A673 (cell line): ENCODE measurements at regions not wholly inside any gene's neighbourhood (a gene's known extent, or its start where the extent isn't known, plus 50 kb on each side); places are given as distances from the start of the nearest gene placed in this dataset.
"Not testable (repeated sequence)": the region's sequence is repeated elsewhere in the genome, so short reads cannot be mapped to it uniquely, and the experiment has no call there.

ENCODE experiments used
- BruUV-seq: library from RNA; stranded (reverse); fragments of 400-500 nt; replicated peaks from 2 replicates; lab custom pipeline; 2021; lab: Mats Ljungman, UMichigan
- CTCF ChIA-PET: fragments of 300-600 bp; sonication (Branson Sonifier 250); formaldehyde crosslinking; loops from one replicate; lab custom pipeline; 2022; ENCODE audit warnings: antibody characterized with exemption; lab: Charles Lee
- POLR2A ChIA-PET: fragments of 300-600 bp; sonication (Branson Sonifier 250); formaldehyde crosslinking; loops from one replicate; lab custom pipeline; 2022; ENCODE audit warnings: antibody characterized with exemption; ENCODE audit not compliant: low non-redundant PET; lab: Charles Lee
- DNase-seq: peaks from one replicate; pipeline ENCODE4 v3.0.0-alpha.2; 2015; ENCODE audit warnings: low spot score
- H3K27ac ChIP-seq: fragments of 200-600 bp; sonication (generic); 2 replicates; pipeline ENCODE4 v1.5.1; 2016; ENCODE audit warnings: mixed run types, low read depth, mild to moderate bottlenecking, mixed read lengths, antibody characterized with exemption, low read length; ENCODE audit not compliant: poor library complexity, severe bottlenecking
- H3K27me3 ChIP-seq: fragments of 200-600 bp; sonication (generic); replicated peaks from 2 replicates; pipeline ENCODE4 v1.6.1; 2017; ENCODE audit warnings: mixed run types, low read depth, mild to moderate bottlenecking, mixed read lengths, antibody characterized with exemption, low read length; ENCODE audit not compliant: insufficient read depth, poor library complexity
- H3K36me3 ChIP-seq: fragments of 200-600 bp; sonication (generic); 2 replicates; pipeline ENCODE4 v1.6.1; 2016; ENCODE audit warnings: mixed run types, mild to moderate bottlenecking, mixed read lengths, antibody characterized with exemption, low read length; ENCODE audit not compliant: insufficient read depth, poor library complexity, severe bottlenecking
- H3K4me1 ChIP-seq: fragments of 200-600 bp; sonication (generic); 2 replicates; pipeline ENCODE4 v1.6.1; 2017; ENCODE audit warnings: mixed run types, mild to moderate bottlenecking, mixed read lengths, antibody characterized with exemption, low read length; ENCODE audit not compliant: insufficient read depth, poor library complexity, severe bottlenecking
- H3K4me3 ChIP-seq: fragments of 200-600 bp; sonication (generic); 2 replicates; pipeline ENCODE4 v1.5.1; 2016; ENCODE audit warnings: low read depth, mixed run types, mild to moderate bottlenecking, mixed read lengths, low read length; ENCODE audit not compliant: poor library complexity, severe bottlenecking
- H3K9me3 ChIP-seq: fragments of 200-600 bp; sonication (generic); 2 replicates; pipeline ENCODE4 v1.6.1; 2016; ENCODE audit warnings: mixed run types, low read depth, mild to moderate bottlenecking, mixed read lengths, antibody characterized with exemption, low read length; ENCODE audit not compliant: poor library complexity, severe bottlenecking
- CTCF ChIP-seq: fragments of 300-800, 200-600 bp; sonication (generic); conservative IDR thresholded peaks from 2 replicates; pipeline ENCODE4 v1.5.1; 2017; ENCODE audit warnings: low read depth, mild to moderate bottlenecking, antibody characterized with exemption, low read length, moderate library complexity, mixed read lengths
- EZH2 ChIP-seq: fragments of 200-600 bp; sonication (generic); IDR thresholded peaks from 2 replicates; pipeline ENCODE4 v1.6.1; 2017; ENCODE audit warnings: borderline replicate concordance, low read depth, mild to moderate bottlenecking, mixed read lengths, antibody characterized with exemption, low read length; ENCODE audit not compliant: poor library complexity, severe bottlenecking
- intact Hi-C: fragments of 100-400 bp; cut with micrococcal nuclease; formaldehyde crosslinking; loops from one replicate; pipeline ENCODE4 v1.10.0; 2022; ENCODE audit not compliant: unreplicated experiment

GRCh38 chr13:109939180-109939579 is 152.8 kb upstream of the IRS2 start:
- intact Hi-C loops: no loop called here
- Histone ChIP-seq H3K9me3 (no peaks in the 10 kb centered on the region), H3K27me3 (no peaks in the 10 kb centered on the region), H3K27ac (no peak overlapping the region), H3K36me3 (no peaks in the 10 kb centered on the region), H3K4me1 (no peaks in the 10 kb centered on the region), H3K4me3 (no peak overlapping the region)
- no TSS peak for BruUV-seq
- CTCF ChIA-PET: no interaction called here
- POLR2A ChIA-PET: no interaction called here
- DNase-seq: no peak
- no peak for TF ChIP-seq EZH2
- TF ChIP-seq CTCF: no peak

- Histone ChIP-seq H3K4me1 (no peaks in the 10 kb centered on the region), H3K27ac (no peak overlapping the region), H3K9me3 (no peaks in the 10 kb centered on the region), H3K36me3 (no peaks in the 10 kb centered on the region), H3K4me3 (no peak overlapping the region), H3K27me3 (no peaks in the 10 kb centered on the region)
- peak; percentile 6 for DNase-seq
- intact Hi-C loops: no loop called here
- BruUV-seq: no TSS peak
- ChIA-PET CTCF (no interaction called here), POLR2A (interaction anchor here (0.6 kb wide), 1 partner anchor 793 kb away, joined by 6 read pairs; no protein-coding TSS in a partner anchor)
- no peak for TF ChIP-seq CTCF
Measured at GRCh38 chr13:109938255-109938936, 152.0 kb upstream of the IRS2 start.

GRCh38 chr13:109934520-109934919 is 148.1 kb upstream of the IRS2 start:
- H3K9me3 ChIP-seq, CTCF ChIA-PET, POLR2A ChIA-PET, H3K4me1 ChIP-seq, H3K36me3 ChIP-seq, H3K27ac ChIP-seq, H3K27me3 ChIP-seq, DNase-seq, intact Hi-C loops, H3K4me3 ChIP-seq, BruUV-seq: not testable (repeated sequence)

GRCh38 chr13:109933476-109933875 is 147.1 kb upstream of the IRS2 start:
- ChIA-PET CTCF (no interaction called here), POLR2A (no interaction called here)
- BruUV-seq: no TSS peak
- H3K4me3 ChIP-seq: no peak overlapping the region
- DNase-seq: peak; percentile 9
- intact Hi-C loops: no loop called here
- TF ChIP-seq CTCF (no peak), EZH2 (no peak)
- H3K36me3 ChIP-seq: no peaks in the 10 kb centered on the region
- H3K27me3 ChIP-seq: peaks cover 6% of the 10 kb centered on the region
- no peaks in the 10 kb centered on the region for H3K9me3 ChIP-seq
- H3K4me1 ChIP-seq: no peaks in the 10 kb centered on the region
- H3K27ac ChIP-seq: no peak overlapping the region
